Stimulated activated CD8-positive, alpha-beta memory T cell treated with anti-CD3 and anti-CD28 coated beads, Interleukin-15, amount 100 ng/mL, for 24 hours (primary cell): ENCODE measurements at regions not wholly inside any gene's neighbourhood (a gene's known extent, or its start where the extent isn't known, plus 50 kb on each side); places are given as distances from the start of the nearest gene placed in this dataset.

Source experiments
- DNase-seq: peaks from one replicate; pipeline ENCODE4 v3.0.0-alpha.2; 2020; ENCODE audit warnings: low read depth

- no peak for DNase-seq
These were observed 81.7 kb upstream of the ANO1 start for GRCh38 chr11:69996451-69996850.

GRCh38 chr11:69997352-69997751 lies 80.8 kb upstream of the ANO1 start:
- no peak for DNase-seq

DNA sequence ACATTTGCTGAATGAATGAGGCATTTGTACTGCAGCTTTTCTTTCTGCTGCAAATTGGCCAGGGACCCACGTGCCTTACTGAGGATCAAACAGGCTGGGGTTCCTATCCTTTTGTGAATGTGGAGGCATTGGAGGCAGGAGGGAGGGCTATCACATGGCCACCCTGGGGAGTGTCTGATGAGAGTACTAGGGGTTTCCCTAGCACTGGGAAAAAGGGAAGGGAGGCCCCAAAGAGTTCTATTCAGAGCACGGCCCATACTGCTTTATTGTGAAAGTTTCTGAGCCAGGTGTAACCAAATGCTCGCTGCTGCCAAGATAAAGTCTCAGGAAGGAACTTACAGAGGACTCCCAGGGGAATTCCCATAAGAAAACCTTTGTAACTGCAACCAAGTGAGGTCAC lies 78.4 kb upstream of the ANO1 start:
- DNase-seq, result no peak

- no peak for DNase-seq
These were observed 77.9 kb upstream of the ANO1 start for GRCh38 chr11:70000228-70000627.

GRCh38 chr11:70001246-70001645 lies 76.9 kb upstream of the ANO1 start:
- no peak for DNase-seq

GRCh38 chr11:70002433-70002832 lies 75.7 kb upstream of the ANO1 start:
- DNase-seq, result no peak

DNA sequence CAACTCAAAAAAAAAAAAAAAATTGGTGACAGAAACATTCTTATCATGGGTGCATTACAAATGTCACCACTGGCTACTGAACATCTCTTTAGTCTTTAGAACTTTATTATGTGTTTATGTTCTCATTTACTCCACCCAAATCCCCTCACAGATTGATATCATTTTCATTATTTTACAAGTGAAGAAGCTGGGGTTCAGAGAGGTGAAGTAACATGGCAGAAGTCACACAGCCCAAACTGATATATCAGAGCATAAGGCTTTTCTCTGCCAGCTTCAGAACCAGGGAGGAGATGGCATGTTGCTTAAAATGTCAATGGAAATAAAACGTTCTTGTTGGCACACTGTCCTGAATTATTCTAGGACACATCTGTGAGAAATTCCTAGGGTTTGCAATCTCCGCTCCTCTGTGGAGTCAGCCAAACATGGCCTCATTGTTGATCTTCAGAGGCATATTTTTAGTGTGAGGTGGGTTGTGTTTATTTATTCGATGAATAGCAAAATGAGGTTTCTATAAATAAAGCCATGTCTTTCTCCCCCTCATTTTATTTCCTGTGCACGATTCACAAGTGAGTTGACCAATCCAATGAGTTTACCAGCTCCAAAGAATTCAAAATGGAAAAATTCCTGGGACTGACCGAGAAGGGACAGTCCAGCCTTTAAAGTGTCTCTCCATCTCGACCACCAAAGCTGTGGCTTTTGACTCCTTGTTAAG lies 72.9 kb upstream of the ANO1 start:
- no peak for DNase-seq

- no peak for DNase-seq
These were observed 70.3 kb upstream of the ANO1 start for GRCh38 chr11:70007796-70008195.

DNA sequence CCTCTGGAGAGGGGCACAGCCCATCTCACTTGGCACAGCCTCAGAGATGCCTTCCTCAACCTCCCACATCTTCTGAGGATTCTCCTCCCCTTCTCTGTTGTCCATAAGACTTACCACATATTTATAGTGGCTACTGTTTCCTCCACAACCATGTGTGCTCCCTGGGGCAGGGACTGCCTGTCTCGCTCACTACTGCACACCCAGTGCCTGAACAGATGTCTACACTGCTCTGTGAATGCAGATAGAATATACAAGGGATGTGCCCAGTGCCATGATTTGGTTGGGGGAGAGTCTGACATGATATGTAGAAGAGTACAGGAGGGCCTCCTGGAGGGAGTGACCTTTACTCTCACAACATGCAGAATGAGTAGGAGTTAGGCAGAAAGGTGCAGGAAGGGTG lies 67.3 kb upstream of the ANO1 start:
- no peak for DNase-seq

DNA sequence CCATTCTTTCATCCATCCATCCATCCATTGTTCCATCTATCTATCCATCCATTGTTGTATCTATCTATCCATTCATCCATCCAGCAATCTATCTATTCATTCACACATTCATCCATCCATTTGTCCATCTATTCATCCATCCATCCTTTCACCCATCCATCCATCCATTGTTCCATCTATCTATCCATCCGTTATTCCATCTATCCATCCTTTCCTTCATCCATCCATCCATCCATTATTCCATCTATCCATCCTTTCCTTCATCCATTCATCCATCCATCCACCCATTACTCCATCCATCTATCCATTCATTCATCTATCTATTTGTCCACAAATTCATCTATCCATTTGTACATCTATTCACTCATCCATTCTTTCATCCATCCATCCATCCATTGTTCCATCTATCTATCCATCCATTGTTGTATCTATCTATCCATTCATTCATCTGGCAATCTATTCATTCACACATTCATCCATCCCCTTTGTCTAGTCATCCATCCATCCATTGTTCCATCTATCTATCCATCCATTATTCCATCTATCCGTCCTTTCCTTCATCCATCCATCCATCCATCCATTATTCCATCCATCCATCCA lies 65.9 kb upstream of the ANO1 start:
- DNase-seq, result no peak

GRCh38 chr11:70014291-70014690 lies 63.8 kb upstream of the ANO1 start:
- DNase-seq, result no peak

- DNase-seq, result no peak
These were observed 61.3 kb upstream of the ANO1 start for GRCh38 chr11:70016666-70017367.

DNA sequence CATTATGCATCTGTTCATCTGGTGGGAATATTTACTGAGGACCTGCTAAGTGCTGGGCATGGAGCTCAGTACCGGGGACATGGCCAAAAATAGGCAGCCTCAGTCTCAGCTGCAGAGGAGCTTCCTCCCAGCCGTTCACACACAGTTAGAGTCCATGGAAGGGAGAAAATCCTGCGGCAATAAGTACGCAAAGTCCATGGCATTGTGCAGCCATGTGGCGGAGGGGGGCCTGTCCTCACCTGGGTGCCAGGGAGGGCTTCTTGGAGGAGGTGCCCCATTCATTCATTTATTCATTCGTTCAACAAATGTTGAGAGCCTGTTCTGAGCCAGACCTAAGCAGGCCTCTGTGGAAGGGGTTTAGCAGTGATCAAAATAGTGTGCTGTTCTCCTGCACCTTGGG lies 59.3 kb upstream of the ANO1 start:
- no peak for DNase-seq

- no peak for DNase-seq
These were observed 58.5 kb upstream of the ANO1 start for GRCh38 chr11:70019576-70020011.

DNA sequence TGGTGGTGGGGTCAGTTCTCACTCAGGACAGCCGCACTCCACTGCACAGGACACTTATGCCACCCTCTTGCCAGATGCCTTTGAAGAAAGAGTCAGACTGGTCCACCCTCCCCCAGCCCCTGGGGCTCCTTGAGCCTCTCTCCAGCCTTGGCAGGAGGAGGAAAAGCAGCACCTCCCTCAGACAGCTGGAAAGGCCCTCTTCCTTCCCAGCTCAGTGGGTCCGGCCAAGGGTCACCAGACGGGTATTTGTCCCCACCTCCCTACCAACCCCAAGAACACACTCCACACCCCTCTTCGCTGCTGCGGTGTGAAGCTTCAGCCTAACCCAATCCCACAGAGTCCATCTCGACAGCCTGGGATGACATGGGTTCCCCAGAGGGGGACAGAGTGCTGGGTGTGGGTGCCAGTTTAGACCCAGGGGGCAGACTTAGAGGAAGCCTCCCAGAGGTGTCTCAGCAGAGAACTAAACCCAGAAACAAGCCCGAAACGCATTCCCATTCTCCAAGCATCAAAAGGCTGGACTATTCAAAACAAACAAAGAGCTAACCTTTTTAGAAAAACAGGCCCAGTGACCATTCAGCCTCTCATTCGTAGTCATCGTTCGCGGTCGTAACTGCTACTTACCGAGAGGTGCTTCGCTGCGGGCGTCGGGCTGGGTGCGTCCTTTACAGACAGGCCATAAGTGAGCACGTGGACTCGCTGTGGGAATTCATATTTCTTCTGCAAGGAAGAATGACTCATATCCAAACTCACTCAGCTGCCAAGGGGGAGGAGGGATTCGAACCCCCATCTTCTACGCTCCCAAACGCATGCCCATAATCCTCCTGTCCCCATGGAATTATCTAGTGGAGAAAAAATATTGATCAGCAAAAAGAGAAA lies 57.5 kb upstream of the ANO1 start:
- DNase-seq, result no peak

DNA sequence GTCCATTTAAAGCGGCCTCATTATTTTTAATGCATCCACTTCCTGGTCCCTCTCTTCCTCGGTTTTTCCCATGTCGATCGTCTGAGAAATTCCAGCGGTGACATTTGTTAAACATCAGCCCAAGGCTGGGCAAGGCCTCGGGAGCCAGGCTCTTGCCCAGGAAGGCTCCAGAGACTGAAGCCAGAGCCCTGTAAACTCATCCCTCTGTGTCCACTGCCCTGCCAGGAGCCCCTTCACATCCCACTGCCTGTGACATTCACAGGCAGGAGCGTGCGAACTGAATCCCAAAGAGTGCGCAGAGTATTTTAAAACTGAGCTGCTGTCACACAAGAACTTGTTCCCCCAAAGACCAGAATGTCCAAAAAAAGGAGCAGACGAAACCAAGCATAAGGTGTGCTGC lies 56.5 kb upstream of the ANO1 start:
- DNase-seq, result no peak

DNA sequence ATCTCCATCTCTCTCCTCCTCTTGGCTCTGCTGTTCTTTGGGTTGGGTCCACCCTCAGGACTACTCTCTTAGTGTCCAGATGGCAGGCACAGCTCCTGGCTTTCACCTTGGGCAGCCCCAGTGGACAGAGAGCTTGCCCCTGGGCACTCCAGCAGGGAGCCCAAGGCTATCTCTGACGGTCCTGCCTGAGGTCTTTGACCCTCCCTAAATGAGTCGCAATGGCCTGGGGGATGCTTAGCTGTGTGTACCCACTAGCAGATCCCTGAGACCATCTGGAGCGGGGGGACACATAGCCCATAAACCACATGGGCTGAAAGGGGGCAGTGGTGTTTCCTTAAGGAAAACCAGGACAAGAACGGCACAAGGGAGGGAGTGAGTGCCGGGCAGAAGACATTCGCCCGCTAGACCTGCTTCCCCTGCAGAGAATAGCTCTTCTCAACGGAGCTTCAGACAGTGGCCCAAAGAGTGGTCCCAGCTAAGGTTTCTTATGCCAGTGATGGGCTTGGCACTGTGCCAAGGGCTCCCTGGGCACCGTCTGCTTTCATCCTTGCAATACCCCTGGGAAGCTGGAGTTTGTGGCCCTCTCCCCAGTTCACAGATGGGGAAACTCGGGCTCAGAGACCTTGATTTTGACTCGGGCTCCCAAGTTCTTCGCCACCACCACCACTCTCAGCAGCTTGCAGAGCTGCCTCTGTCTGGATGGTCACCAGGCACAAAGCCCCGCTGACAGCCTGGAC lies 53.9 kb upstream of the ANO1 start:
- DNase-seq, result no peak

- no peak for DNase-seq
These were observed 53.4 kb upstream of the ANO1 start for GRCh38 chr11:70024773-70025045.

DNA sequence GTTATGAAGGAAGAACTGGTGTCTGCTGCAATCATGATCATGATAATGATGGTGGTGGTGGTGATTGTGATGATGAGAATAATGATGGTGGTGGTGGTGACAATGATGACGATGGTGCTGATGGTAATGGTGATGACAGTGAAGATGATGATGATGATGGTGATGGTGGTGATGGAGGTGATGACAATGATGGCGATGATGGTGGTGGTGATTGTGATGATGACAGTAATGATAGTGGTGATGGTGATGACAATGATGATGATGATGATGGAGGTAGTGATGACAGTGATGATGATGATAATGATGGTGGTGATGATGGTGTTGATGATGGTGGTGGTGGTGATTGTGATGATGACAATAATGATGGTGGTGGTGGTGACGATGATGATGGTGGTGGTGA lies 52.8 kb upstream of the ANO1 start:
- DNase-seq, result no peak

DNA sequence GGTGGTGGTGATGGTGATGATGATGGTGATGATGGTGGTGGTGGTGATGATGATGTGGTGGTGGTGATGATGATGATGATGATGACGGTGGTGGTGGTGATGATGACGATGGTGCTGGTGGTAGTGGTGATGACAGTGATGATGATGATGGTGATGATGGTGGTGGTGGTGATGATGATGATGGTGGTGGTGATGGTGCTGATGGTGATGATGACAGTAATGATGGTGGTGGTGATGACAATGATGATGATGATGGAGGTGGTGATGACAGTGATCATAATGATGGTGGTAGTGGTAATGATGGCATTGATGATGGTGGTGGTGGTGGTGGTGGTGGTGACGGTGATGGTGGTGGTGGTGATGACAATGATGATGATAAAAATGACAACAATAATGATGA lies 52.1 kb upstream of the ANO1 start:
- no peak for DNase-seq

DNA sequence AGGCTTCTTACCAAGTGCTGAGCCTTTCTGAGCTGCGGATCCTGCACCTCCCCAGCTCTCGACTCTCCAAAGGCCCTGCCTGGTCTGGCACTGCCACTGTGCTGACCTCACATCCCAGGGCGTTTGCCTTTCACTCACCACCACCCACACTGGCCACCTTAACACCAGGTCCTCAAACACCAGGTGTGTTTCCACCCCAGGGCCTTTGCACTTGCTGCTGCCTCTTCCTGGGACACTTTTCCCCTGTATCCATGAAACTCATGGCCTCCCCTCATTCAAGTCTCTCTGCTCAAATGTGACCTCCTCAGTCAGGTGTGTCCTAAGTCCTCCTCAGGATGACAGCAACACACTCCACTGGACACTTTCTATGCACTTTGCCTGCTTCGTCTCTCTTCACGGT lies 51.4 kb upstream of the ANO1 start:
- no peak for DNase-seq

DNA sequence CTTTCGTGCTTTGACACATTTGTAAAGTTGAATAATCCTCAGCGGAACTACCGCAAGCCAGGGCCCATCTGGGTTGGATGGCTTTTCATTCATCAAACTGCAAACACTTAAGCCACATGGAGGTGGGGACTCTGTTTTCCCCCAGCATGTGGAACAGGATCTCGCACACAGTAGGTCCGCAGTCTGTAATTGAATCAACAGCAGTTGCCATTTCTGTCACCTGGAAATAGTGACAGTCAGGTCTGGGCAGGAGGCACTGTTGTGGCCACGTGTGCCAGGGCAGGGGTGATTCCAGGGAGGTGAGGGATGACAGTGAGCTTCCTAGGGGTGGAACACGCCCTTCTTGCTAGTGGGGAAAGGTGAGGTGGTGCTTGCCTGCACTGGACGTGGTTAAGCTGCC lies 50.7 kb upstream of the ANO1 start:
- DNase-seq, result no peak
